ENCODE measurements at regions not wholly inside any gene's neighbourhood (a gene's known extent, or its start where the extent isn't known, plus 50 kb on each side); places are given as distances from the start of the nearest gene placed in this dataset.
A peak's percentile ranks its signal among the peaks of the same experiment; 100 is the strongest.
"Not testable (repeated sequence)": the region's sequence is repeated elsewhere in the genome, so short reads cannot be mapped to it uniquely, and the experiment has no call there.

DNA sequence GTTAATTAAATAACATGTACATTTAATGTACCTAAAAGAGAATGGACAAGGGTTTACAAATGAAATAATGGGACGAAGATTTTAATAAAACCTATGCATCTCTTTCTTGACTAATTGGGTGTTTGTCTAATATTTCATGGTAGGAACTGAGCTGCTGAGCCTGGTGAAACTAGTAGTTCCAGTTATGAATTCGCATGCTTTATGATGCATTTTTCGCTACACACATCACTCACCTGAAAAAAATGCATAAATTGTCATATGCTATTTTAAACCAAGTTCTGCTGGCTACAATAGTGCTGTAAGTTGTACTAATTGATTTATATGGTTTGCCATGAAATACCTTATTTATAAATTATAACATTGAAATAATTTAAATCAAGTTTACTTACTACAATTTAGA, 806.8 kb upstream of the SLITRK5 start:
- no peak for DNase-seq

DNA sequence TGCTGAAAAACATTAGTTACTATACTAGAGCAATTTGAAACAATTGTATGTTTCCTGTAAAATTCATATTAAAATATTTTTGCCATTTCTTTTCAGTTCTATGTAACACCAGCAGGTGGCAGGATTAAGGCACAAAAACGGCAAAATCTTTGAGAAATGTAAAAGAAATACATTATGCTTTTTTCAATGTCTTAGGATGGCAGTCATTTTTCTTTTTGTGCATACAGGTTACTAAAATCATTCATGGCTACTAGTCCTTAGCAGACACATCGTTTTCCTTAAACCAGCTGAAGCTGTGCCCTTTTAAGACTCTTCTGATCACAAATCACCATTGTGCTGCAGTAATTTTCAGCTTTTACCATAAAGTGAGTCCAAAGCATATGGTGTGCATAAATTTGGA, 800.7 kb upstream of the SLITRK5 start:
- peak; percentile 63 for DNase-seq

DNA sequence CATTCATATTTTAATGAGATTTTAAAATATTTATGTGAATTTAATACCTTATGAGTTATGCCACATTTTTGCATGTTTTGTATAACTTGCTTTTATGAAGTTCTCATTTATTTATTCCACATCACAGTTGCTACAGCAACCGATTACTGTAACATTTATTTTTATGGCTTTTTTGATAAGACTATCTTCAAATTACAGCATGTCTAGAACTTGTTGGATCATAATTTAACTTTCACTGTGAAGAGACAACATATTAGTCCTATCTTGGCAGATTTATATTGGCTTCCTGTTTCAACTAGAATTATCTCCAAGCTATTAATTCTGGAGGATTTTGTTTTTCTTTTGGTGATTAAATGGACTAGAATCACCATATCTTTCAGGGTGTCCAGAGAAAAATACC, 793.7 kb upstream of the SLITRK5 start:
- DNase-seq = no peak

DNA sequence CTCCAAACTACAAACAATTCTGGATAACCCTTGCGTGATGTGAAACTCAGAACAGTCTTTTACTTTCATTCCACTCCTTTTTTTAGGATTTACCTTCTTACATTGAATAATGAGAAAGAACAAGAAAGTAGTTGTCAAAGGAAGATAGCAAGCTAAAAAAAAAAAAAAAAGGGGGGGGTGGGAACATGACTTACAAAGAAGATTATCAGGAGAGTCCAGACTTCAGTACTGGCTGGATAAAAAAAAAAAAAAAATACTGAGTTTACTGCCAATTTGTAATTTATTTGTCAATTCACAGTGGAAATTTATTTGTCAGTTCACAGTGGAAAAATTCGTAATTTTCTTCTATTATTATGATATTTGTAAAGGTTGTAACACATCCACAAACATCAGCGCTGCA, 792.4 kb upstream of the SLITRK5 start:
- DNase-seq = no peak

DNA sequence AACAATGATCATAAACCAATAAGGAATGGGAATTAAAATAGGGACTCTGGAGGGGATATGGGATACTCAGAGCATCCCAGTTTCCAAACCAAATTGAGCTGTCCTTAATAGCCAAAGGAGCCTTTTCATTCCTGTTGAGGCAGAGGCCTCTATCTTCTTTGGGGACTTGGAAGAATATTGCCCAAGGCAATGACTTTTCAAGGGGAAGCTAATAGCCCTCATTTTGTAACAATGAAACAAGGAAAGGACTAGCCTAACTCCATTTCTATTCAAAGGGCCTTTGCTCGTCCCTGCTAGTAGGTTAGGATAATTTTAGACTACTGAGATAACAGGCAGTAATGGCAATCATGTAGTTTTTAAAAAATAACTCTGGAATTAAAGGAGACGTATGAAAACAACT, 789.8 kb upstream of the SLITRK5 start:
- no peak for DNase-seq

DNA sequence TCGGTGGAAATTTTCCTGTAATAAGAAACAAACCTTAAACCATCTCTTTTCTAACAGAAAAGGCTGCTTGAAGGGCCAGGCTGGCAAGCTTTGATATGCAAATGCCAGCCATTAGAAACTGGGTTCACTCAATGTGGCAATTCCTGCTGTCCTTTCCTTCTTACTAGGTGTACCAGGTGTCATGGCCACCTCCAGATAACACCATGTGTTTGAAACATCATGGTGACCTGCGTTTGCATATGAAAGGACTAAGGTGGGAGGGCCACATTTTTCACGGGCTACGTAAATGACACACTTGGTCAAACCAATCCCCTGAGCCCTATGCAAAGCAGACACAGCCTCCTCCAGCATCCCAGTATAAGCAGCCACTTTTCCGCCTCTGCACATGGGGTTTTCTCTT, 789.1 kb upstream of the SLITRK5 start:
- DNase-seq = no peak

DNA sequence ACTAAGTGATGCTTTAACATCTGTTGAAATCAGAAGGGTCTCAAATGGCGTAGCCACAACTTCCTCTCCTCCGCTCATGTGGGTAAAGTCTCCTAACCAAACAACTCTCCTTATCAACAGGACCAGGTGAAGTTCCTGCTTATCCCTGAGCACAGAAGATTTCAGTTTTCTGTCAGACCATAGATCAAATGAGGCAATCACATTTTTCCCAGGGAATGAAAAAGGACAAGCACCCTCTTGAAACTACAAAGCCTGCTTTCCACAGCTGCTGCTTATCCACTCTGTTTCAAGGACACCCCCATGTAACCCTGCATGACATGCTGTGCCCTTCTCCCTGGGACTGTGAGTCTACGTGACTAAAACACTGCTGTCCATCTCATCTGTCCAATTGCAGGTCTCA, 788.3 kb upstream of the SLITRK5 start:
- DNase-seq = no peak

DNA sequence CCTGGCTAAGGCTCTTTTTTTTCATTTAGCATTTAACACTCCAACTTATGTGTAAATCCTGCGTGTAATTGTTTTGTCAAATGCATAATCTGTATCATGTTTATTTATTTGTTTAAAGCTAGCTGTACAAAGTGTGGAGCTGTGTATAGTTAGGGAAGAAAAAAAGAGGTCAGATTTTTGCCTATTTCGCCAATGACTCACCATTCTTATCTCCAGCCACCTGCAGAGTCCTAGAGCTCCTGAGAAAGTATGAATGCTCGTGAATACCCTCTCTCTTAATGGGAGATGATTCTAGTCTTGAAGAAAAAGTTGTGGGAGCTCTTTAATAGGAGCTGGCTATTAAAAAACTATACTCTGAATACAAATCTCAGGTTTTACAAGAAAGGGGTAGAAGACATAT, 778.8 kb upstream of the SLITRK5 start:
- no peak for DNase-seq

DNA sequence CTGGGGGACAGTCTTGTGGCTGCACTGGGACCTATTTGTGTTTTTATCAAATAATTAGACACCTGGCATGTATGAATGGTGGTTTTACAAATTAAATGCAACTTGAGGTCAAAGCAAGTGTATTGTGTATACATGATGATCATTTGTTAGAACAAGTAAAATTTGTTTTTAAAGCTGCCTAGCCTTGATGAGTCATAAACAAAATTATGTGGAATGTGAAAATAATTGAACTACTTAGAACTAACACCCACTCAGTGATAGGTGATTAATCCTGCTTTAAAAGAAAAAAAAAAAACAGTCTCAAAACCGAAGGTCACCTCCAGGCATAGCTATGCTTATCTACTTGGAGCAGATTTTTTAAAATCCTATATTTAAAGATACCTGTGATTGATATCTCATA, 770.3 kb upstream of the SLITRK5 start:
- no peak for DNase-seq

DNA sequence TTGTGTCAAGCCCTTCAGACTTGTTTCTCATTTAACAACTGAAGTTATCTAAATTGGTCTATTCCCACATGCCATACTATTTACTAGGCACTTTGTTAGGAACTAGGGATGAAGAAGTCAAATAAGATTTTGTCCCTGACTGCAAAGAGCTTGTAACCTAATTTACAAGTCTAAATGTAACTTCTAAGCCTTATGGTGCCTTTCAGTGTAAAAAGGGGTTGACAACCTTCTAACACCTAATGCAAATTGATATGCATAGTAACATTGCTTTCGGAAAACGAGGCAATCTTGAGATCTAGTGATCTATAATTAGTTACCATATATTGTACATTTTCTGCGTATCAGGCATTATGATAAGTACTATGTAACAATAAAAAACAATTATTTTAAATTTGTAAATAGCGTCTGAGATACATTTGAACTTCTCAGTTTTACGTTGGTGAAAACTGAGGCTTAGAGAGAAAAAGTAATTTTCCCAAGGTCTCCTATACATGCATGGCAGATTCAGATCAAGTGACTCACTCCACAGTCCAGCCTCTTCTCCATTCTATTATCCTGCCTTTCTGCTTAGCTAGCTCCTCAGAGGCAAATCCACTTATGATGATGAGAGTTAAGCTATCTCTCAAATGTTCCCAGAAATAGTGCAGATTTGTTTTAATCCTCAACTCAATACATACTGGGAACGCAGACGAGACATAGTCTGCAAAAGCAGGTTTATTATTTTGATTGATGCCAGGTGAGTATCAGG, 764.9 kb upstream of the SLITRK5 start:
- no peak for DNase-seq

DNA sequence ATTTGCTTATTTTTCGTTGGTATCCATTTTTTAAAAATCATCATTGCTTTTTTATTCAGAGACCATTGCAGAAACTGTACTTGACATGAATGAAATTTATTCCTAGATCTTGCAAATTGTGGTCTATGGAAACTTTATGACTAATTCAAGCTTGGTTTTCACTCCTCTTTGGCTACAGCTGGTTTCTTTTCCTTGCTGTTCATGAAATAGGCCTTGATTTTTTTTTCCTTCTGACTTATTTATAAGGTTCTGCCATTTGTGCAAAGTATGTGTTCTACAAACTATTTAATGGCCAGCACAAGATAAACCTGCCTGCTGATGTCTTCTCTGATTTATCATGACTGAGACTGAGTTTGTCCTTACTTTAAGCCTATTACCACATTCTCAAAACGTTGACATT, 764.0 kb upstream of the SLITRK5 start:
- no peak for DNase-seq

DNA sequence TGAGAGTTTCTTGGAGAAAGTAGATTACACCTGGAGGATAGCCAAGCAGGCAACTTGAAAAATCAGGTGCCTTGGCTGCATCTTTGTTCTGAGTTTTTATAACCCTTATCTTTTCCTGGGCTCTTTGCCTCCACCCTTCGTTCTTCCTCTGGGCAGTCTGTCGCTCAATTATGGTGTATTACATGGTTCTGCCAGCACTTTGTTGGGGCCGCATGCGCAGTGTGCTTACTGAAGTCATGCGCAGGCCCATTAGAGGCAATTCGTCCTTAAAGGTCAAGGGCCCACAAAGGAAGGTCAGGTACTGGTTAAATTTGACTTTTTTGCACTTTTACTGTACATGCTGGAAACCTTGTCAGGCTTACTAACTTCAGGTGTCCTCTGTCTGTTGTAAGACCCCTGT, 761.9 kb upstream of the SLITRK5 start:
- no peak for DNase-seq

DNA sequence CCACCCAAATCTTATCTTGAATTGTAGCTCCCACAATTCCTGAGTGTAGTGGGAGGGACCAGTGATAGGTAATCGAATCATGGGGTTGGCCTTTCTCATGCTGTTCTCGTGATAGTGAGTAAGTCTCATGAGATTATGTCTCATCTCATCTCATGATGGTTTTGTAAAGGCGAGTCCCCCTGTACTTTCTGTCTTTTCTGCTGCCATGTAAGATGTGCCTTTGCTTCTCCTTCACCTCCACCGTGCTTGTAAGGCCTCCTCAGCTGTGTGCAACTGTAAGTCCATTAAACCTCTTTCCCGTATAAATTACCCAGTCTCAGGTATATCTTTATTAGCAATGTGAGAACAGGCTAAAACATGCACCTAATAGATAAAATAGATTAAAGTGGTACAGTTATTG, 756.4 kb upstream of the SLITRK5 start:
- no peak for DNase-seq

DNA sequence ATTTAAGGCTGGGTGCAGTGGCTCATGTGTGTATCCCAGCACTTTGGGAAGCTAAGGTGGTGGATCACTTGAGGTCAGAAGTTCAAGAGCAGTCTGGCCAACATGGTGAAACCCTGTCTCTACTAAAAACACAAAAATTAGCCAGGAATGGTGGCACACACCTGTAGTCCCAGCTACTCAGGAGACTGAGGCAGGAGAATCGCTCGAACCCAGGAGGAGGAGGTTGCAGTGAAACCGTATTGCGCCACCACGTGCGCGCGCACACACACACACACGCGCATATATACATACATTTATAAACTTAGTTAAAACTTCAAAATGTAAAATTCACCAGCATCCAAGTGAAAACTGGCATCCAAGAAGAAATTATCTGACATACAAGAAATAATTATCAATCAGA, 753.7 kb upstream of the SLITRK5 start:
- not testable (repeated sequence) for DNase-seq

DNA sequence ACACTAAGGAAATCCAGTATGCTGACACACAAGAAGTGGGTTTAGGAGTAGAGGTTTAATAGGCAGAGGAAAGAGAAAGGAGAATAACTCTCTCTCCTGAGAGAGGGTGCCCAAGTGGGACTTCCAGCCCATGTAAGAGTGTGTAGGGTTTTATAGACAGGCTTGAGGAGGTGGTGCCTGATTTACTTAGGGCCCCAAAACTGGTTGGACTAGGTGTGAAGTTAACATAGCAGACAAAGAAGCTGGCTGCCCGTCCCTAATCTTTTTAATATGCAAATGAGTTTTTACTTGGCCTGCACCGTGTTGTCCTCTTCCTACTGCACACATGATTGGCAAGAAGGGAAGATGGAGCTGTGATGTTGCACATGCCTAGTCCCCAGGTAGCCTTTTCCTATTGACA, 752.5 kb upstream of the SLITRK5 start:
- no peak for DNase-seq

DNA sequence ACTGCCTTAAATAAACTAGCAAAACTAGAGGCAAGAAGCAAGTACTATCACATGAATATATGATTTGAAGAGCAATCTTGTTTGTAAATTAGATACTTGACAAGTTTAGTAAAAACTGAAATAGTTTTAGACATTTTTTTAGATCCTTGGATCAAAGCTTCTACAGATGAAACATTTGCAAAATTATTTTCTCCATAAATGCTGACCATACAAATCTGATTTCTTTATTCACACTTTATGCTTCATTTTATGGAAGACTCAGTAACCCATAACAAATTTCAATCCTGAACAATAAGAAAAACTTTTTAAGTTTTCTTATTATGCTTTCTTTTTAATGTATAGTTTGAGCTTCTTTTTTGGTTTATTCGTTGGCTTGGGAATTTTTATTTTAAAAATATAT, 750.2 kb upstream of the SLITRK5 start:
- no peak for DNase-seq

DNA sequence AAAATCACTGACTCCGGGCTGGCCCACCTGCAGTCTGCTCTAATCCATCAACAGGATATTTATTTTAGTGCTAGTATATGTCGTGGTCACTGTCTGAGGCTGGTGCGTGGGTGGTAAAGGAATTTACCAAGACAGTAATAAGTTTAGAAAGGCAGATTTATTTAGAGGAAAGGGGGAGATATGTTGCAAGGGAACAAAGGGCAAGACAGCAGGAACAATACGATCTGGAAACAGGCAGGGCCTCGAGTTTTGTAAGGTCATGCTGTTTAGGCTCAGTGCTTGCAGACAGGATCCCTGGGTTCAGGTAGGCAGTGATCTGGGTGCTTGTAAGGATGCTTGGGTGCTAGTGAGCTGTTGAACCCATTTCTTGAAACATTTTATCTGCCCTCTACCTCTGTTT, 748.2 kb upstream of the SLITRK5 start:
- no peak for DNase-seq

DNA sequence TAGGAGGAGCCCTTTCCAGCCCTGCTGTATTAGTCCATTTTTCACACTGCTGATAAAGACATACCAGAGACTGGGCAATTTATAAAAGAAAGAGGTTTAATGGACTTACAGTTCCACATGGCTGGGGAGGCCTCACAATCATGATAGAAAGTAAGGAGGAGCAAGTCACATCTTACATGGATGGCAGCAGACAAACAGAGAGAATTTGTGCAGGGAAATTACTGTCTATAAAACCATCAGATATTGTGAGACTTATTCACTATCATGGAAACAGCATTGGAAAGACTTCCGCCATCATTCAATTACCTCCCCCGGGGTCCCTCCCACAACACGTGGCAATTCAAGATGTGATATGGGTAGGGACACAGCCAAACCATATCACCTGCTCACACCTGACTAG, 744.3 kb upstream of the SLITRK5 start:
- DNase-seq = not testable (repeated sequence)

DNA sequence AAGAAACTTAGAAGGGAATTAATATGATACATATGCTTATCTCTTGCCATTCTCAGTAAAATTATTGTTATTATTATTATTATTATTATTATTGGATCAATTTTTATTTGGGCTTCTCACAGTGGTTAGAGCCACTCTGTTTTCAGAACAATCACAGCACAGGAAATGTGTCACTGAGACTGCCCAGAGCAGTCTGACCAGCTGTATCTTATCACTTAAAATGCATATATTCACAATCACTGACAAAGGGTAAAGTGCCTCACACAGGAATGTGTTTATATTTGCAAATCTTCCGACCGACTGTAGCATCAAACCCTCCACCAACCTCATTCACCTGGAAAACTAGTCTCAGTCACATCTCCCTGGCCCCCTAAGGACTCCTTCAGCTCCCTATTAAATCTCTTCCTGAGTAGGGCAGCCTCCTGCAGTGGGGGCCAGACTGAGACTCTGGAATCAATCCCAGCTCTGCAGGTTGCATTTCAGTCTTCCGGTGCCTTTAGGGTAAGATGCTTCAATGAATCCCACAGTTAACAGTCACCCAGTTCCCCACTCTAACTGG, 738.3 kb upstream of the SLITRK5 start:
- DNase-seq = no peak

DNA sequence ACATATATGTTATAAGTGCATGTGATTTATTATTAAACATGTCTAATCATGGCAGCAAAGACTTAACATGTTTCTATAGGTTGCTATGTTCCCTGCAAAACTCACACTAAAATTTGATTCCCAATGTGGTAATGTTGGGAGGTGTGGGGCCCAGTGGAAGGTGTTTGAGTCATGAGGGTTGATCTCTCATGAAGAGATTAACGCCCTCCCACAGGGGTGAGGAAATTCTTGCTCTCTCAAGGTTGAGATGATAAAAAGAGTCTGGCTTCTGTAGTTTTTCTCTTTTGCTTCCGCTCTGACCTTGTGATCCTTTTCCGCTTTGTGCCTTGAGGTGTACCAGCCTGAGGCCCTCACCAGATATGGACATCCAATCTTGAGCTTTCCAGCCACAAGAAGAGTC, 737.5 kb upstream of the SLITRK5 start:
- no peak for DNase-seq

DNA sequence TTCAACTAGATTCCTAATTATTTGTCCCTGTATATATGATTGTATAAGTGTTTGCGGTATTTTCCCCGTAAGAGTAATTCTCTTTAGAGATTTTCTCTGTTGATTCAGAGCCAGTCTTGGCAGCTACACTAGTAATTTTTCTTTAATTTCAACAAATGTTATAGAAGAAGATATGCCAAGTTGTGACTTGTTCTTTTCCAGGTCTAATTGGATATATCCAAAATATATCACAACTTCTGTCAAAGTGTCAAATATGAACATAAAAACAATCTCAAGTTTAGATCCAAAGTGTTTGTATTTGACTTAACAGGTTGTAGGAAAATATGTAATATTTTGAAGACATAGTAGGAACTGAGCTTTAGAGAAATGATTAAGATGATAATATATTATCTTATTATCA, 733.9 kb upstream of the SLITRK5 start:
- no peak for DNase-seq

DNA sequence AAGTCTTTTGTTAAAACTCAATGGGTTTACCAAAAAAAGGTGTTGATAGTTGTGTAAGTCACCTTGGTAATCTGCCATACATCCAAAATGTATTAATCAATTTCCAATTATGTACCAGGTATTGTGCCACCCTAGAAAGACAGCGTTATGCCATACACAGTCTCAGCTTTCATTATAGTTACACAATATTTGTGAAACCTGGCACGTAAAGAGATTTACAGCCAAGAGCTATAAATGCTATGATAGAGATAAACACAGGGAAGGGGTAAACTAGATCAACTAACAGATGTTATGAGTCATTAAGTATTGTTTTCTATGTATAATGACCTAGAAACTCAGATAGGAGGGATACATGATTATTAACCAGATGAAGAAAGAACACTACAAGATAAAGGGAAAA, 725.6 kb upstream of the SLITRK5 start:
- DNase-seq = no peak

DNA sequence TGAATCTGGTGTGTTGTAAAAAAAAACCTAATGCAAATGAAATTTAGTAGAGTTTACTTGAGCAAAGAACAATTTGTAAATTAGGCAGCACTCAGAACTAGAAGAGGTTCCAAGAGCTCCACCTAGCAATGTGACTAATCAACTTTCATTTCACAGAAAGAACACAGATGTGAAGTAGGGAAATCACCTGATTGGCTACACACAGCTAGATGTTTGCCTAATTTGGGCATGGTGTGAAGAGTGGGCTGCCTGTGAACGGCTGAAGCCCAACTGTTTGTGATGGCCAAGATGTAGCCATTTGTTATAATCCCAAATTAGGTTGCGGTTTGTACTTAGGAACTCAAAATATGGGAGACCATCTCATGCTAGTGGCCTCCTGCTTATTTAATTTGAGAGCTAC, 724.4 kb upstream of the SLITRK5 start:
- no peak for DNase-seq

DNA sequence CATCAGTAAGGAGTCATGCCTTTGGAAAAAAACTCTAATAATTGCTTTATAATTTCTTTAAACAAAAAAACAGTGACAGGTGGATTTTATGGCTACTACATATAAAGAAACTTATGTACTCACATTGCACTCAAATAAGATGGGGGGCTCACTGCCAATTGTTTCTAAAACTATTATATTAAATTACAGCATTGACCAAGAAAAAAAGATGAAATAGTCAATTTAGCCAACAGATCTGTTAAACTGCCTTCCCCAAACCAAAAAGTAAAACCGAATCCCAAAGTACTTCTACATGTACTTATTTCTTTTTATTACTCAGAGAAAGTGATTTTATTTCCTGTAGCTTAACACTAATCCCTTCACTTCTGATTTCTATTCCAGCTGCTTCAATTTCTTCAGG, 716.8 kb upstream of the SLITRK5 start:
- DNase-seq = no peak

DNA sequence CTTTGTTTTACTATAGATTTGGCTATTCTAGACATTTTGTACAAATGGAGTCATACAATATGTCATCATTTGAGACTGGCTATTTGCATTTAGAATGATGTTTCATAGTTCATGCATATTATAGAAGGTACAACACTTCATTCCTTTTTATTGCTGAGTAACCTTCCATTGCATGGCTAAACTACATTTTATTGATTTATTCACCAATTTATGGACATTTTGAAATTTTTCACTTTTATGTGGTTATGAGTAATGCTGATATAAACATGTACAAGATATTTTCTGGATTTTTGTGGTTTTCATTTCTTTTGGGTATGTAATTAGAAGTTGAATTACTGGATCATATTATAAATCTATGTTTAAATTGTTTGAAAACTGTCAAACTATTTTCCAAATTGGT, 710.3 kb upstream of the SLITRK5 start:
- no peak for DNase-seq
